HG03025 (cell line): ENCODE measurements at regions not wholly inside any gene's neighbourhood (a gene's known extent, or its start where the extent isn't known, plus 50 kb on each side); places are given as distances from the start of the nearest gene placed in this dataset.

Source experiments
- ATAC-seq: cut with Tn5 transposase; IDR thresholded peaks from one replicate; pipeline ENCODE4 v1.9.1; 2021; ENCODE audit warnings: mild to moderate bottlenecking, moderate library complexity; ENCODE audit not compliant: unreplicated experiment, low FRiP score

DNA sequence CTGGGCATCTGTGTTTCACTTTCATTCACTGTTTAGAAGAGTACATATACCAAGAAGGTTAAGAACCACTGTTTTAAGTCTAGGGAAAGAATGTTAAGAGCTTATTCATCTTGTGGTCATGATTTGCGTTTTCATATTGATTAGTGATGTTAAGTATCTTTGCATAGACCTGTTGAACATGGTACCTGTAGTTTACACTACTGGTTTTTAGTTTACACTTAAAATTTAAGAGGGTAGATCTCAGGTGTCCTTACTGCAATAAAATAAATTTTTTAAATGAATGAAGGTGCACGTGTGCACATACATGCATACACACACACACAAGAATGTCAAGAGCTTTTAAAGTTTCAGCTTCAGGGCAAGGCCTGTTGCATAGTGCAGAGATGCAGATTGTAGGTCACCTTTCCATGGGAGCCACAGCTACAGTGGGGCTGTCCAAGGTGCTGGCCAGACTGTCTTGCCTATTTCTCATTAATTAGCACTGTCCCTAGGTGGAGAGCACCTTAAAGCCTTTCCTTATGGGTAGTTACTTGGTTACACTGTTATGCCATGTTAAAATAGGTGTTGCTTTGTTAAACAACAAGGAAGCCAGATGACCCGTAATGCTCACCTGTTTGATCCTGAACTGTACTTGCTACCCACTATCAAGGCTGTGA lies 543.0 kb upstream of the DAB1 start:
- ATAC-seq: no peak

DNA sequence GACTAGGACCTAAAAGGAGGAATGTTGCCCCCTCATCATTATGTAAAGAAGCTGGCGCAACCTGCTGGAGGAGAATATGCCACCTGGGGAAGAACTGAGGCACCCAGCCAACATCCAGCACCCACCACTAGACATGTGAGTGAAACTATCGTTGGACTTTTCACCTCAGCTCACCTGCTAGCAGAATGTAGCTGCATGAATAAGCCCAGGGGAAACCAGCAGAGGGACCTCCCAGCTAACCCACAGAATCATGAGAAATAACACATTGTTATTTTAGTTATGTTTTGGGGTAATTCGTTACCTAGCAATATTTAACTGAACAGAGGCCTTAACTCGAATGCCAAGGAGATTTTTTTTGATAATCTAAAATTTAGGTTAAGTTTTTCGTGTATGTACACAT lies 542.5 kb upstream of the DAB1 start:
- no peak for ATAC-seq

DNA sequence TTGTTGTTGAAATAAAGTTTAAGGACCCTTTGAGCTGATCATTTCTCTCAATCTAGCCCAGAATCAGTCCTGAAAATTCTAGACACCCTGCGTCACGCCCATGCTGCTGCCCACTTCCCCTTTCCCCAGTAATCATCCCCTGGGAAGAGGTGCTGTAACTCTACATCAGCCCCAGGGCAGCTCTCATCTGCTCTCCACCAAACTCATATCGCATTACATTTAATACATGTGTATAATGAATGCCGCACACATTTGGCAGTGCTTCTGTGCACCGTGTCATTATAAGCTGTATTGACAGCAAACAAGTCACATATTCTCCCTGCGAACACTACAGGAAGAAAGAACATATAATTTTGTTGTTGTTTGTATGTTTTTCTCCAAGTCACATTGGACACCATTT lies 539.7 kb upstream of the DAB1 start:
- ATAC-seq: no peak

DNA sequence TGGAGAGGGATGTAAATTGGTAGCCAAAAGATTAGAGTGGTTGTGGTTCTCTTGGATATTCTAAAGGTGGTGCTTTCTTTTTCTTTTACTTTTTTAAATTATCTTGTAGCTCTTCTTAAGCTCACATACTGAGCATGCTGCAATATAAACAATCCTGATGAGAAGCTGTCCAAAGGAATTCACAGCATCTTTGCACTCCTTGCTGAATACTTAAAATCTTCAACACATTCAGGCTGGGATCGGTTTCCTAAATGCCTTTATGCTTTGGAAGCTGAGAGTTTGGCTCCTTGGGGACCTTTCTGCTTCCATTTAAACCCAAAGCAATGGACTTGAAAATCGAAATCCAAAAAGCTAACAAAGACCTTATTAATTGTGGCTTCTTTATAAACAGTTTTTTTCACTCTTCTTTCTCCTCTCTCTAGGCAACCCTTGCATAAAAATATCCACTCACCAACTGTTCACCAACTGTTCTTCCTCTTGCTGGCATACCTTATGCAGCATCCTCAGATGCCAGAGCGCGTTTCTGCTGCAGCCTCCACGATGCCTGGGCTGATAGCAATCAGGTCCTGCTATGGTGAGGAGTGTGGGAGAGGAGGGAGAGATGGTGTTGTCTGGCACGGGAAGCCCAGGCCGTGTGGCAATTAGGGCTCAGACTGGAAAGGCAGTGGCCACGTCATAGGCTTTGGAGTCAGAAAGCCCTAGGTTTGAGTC lies 535.8 kb upstream of the DAB1 start:
- no peak for ATAC-seq

DNA sequence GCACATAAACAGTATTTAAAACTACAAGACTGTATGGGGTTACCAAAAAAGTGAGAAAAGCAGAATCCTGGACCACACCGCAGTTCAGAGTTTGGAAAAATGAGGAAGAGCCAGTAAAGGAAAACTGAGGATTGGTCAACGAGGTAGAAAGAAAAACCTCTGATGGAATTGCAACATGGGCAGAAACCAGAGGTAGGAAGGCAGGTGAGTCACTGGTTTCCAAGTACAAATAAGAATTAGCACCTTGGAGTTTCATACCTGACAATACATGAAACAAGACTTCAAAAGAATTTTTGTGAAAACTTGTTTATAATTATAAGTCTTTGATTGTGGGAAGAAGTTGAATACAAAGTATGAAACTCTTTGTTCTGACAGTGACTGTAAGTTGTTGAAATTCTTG lies 533.7 kb upstream of the DAB1 start:
- no peak for ATAC-seq

DNA sequence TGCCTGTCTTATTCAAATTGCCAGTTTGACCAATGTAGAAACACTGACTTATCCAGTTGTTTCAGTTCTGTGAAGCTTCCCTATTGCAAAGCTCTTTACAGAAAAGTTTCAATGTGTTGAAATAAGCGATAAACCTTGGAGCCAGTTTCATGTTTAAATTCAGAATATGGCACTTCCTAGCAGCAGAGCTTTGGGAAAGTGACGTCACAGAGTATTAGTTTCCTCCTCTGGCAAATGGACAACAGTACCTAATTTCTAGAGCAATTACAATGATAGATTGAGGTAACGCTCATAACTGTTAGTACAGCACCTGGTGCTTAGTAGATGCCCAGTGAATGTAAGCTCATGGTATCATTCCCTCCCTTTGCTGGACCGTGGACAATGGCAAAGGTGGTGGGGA lies 527.5 kb upstream of the DAB1 start:
- no peak for ATAC-seq

DNA sequence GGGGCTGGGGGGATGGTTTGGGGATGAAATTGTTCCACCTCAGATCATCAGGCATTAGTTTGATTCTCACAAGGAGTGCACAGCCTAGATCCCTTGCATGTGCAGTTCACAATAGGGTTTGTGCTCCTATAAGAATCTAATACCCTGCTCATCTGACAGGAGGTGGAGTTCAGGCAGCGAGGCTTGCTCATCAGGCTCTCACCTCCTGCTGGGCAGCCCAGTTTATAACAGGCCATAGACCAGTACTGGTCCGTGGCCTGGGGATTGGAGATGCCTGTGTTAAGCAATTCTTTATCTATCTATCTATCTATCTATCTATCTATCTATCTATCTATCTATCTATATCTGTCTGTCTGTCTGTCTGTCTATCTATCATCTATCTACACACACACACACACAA lies 525.3 kb upstream of the DAB1 start:
- ATAC-seq: no peak

DNA sequence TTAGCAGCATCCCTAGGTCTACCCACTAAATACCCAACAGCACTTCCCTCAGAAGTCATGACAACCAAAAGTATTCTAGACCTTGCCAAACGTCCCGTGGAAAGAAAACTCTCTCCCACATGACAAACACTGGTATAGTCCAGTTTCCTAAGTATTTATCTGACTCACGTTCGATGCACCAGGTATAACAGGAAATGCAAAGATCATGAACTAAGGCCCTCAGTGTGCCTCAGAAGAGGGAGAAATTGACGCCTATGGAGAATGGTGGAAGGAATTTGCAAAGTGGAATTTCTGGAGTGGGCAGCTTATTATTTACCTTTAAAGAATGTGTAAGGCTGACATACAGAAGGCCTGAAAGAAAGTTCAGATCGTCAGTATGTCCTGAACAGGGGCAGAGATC lies 523.6 kb upstream of the DAB1 start:
- ATAC-seq: no peak

DNA sequence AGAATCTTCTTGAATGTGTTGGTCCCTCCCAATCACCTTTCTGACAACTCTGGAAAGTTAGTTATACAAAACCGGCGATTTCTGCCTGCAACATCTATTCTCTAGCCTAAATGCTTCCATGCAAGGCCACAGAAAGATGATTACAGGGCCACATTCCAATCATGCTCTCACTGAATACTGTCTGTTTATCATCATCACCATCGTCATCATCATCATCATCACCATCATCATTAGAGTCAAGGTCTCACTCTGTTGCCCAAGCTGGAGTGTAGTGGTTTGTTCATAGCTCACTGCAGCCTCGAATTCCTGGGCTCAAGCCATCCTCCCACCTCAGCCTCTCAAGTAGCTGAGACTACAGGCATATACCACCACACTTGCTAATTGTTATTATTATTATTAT lies 521.2 kb upstream of the DAB1 start:
- ATAC-seq: no peak

- ATAC-seq: no peak
Observed at GRCh38 chr1:57943365-57943764, 519.5 kb upstream of the DAB1 start.

DNA sequence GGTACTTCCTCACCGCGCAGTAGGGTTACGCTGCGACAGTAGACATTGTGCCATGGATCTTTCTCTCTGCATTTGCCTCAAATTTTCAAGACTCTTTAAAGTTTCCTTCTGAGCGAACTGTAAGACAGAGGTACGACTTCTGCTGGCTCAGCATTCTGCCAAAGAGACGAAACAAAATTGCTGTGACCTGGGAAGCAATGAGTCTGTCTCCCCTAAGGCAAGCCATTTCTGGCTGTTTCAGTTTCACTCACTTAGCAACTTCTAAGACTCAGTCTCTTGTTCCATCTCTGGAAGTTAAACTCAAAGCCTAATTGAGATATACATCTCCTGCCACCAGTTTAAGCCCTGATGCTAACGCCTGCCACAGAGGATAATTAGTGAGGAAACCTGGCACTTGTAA lies 510.9 kb upstream of the DAB1 start:
- no peak for ATAC-seq

- no peak for ATAC-seq
Observed at GRCh38 chr1:57927003-57927402, 503.1 kb upstream of the DAB1 start.

GRCh38 chr1:57926025-57926552 lies 502.2 kb upstream of the DAB1 start:
- no peak for ATAC-seq

DNA sequence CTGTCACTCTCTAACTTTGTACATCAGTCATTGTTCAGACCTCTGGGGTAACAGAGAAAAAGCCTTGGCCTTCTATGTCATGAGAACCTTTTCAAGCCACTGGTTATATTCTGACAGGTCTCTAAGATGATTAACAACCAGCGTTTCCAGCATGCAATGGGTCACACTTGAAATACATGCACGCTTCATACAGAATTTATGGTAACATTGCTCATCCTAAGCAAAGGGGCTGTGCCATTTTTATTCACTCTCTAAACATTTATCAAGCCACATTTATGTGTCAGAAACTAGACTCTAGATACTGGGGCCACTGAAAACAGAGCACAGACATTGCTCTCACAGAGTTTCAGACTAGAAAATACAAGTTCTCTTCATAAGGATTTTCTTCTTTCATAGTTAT lies 501.4 kb upstream of the DAB1 start:
- no peak for ATAC-seq

DNA sequence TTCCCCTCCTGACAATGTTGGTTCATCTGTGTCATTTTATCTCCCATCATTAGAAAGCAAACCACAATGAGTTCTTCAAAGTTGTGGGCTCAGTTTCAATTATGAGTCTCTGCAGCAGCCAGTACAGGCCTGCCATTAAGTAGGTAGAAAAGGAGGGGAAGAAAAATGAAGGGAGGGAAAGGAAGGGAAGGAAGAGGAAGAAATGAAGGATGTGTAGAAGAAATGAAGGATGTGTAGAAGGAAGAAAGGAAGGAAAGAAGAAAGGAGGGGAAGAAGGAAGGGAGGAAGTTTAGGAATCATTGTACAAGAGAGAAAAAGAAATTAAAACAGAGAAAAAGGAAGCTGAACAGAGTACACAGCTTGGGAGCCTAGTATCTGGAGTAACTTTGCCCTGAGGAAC lies 498.3 kb upstream of the DAB1 start:
- ATAC-seq: no peak

- no peak for ATAC-seq
Observed at GRCh38 chr1:57916041-57916440, 492.2 kb upstream of the DAB1 start.

DNA sequence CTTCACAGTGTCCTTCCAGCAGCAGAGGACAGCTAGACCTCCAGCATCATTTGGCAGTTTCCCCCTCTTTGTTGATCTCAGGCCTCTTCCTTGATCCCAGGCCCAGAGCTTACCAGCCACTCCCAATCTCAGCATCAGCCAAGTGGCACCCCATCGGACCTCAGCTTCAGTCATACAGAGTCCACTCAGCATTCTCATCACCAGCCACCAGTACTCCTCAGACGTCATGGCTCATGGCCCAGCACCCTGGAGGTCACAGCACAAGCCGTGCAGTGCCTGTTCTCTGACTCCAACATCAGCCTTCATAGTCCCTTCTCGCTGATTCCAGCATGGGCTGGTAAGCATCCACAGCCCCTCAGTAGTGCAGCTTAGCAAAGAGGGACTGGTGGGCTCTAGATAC lies 487.6 kb upstream of the DAB1 start:
- ATAC-seq: no peak

DNA sequence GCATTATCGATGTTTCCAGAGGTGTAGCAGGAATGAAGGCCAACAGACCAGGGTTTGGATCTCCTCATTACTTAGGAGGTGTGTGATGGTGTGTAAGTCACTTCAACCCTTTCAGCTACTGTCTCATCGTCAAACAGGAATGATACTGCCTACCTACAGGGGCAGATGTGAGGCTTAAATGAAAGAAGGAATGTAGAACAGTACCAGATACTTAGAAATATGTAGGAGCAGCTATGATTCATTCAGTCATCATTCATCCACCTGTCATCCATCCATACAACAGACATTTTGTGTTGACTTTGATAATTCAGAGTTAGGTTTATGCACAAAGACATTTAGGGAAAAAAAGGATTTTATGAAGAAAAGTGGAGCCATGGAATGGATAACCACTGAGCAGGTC lies 486.9 kb upstream of the DAB1 start:
- no peak for ATAC-seq

DNA sequence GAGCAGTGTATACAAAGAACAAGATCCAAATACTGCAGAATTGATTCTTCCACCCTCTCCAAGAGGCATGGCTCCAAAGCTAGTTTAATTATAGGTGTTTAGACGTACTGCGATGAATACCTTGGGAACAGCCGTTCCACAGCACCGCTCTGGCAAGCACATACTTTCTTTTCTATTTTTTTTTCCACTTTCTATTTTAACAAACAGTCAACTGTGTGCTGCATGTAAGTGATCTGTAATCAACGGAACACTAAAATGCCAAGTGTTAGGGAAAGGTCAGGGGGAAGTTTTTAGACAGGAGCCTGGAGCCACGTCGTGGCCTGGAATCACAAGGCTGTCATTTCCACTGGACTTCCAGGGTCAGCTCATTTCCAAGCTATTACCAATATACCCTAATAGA lies 486.4 kb upstream of the DAB1 start:
- ATAC-seq: no peak

GRCh38 chr1:57908147-57908890 lies 484.5 kb upstream of the DAB1 start:
- no peak for ATAC-seq

- no peak for ATAC-seq
Observed at GRCh38 chr1:57901208-57901919, 477.5 kb upstream of the DAB1 start.
